Neural cell (in vitro differentiated cells): ENCODE measurements at regions not wholly inside any gene's neighbourhood (a gene's known extent, or its start where the extent isn't known, plus 50 kb on each side); places are given as distances from the start of the nearest gene placed in this dataset.

Experiments used
- H2AFZ ChIP-seq: fragments of 200-600, 300-800 bp; sonication (generic), shearing (Covaris generic); 2 replicates; pipeline ENCODE4 v1.6.0; 2014; ENCODE audit warnings: low read depth, mild to moderate bottlenecking, antibody characterized with exemption, low read length, moderate library complexity
- H3F3A ChIP-seq: fragments of 200-600 bp; shearing (Covaris generic); 2 replicates; pipeline ENCODE4 v1.6.1; 2016; ENCODE audit warnings: mild to moderate bottlenecking, moderate library complexity, mixed read lengths, antibody characterized with exemption, low read length; ENCODE audit not compliant: insufficient read depth, poor library complexity, severe bottlenecking
- H3K27ac ChIP-seq: fragments of 200-600, 300-800 bp; sonication (generic), shearing (Covaris generic); 2 replicates; pipeline ENCODE4 v1.5.1; 2014; ENCODE audit warnings: mild to moderate bottlenecking, low read length, moderate library complexity
- H3K27me3 ChIP-seq: fragments of 300-800, 200-600 bp; sonication (generic), shearing (Covaris generic); 2 replicates; pipeline ENCODE4 v1.6.0; 2014; ENCODE audit warnings: mild to moderate bottlenecking, low read depth, low read length, moderate library complexity; ENCODE audit not compliant: insufficient read depth
- H3K36me3 ChIP-seq: fragments of 300-800, 200-600 bp; sonication (generic), shearing (Covaris generic); 2 replicates; pipeline ENCODE4 v1.5.1; 2014; ENCODE audit warnings: mild to moderate bottlenecking, antibody characterized with exemption, low read length, moderate library complexity; ENCODE audit not compliant: insufficient read depth
- H3K4me2 ChIP-seq: fragments of 300-800, 200-600 bp; sonication (generic), shearing (Covaris generic); 2 replicates; pipeline ENCODE4 v1.6.0; 2014; ENCODE audit warnings: mild to moderate bottlenecking, low read length
- H3K4me3 ChIP-seq: fragments of 300-800, 200-600 bp; sonication (generic), shearing (Covaris generic); 2 replicates; pipeline ENCODE4 v1.5.1; 2014; ENCODE audit warnings: mild to moderate bottlenecking, low read length, moderate library complexity
- H3K79me2 ChIP-seq: fragments of 200-600 bp; shearing (Covaris generic); replicated peaks from 2 replicates; pipeline ENCODE4 v1.6.0; 2014; ENCODE audit warnings: mild to moderate bottlenecking, low read length, moderate library complexity; ENCODE audit not compliant: insufficient read depth
- H3K9ac ChIP-seq: fragments of 300-800, 200-600 bp; sonication (generic), shearing (Covaris generic); 2 replicates; pipeline ENCODE4 v1.6.1; 2016; ENCODE audit warnings: mild to moderate bottlenecking, low read length, mixed read lengths
- H3K9me2 ChIP-seq: fragments of 200-600 bp; shearing (Covaris generic); 2 replicates; pipeline ENCODE4 v1.6.1; 2016; ENCODE audit warnings: mild to moderate bottlenecking, low read length, mixed read lengths; ENCODE audit not compliant: insufficient read depth
- H3K9me3 ChIP-seq: fragments of 200-600, 300-800 bp; sonication (generic), shearing (Covaris generic); 2 replicates; pipeline ENCODE4 v1.6.1; 2016; ENCODE audit warnings: mild to moderate bottlenecking, mixed run types, low read length, moderate library complexity, mixed read lengths
- H4K20me1 ChIP-seq: fragments of 200-600 bp; shearing (Covaris generic); 2 replicates; pipeline ENCODE4 v1.6.1; 2016; ENCODE audit warnings: mild to moderate bottlenecking, mixed run types; ENCODE audit not compliant: insufficient read depth
- EP300 ChIP-seq: fragments of 450-650 bp; conservative IDR thresholded peaks from 2 replicates; pipeline ENCODE4 v1.6.1; 2014; ENCODE audit warnings: antibody characterized with exemption, mild to moderate bottlenecking, moderate library complexity; ENCODE audit not compliant: poor library complexity, severe bottlenecking
- EZH2 ChIP-seq: fragments of 200-600, 300-800 bp; shearing (Covaris generic), sonication (generic); IDR thresholded peaks from 2 replicates; pipeline ENCODE4 v1.6.1; 2014; ENCODE audit warnings: antibody characterized with exemption, low read length, borderline replicate concordance, mild to moderate bottlenecking; ENCODE audit not compliant: insufficient read depth, poor library complexity, severe bottlenecking
- MXI1 ChIP-seq: fragments of 450-650 bp; conservative IDR thresholded peaks from 2 replicates; pipeline ENCODE4 v1.6.1; 2014; ENCODE audit warnings: antibody characterized with exemption, mild to moderate bottlenecking; ENCODE audit not compliant: poor library complexity, severe bottlenecking
- POLR2AphosphoS5 ChIP-seq: IDR thresholded peaks from 2 replicates; pipeline ENCODE4 v1.6.1; 2012
- RAD21 ChIP-seq: fragments of 450-650 bp; conservative IDR thresholded peaks from 2 replicates; pipeline ENCODE4 v1.6.1; 2014; ENCODE audit warnings: antibody characterized with exemption, mild to moderate bottlenecking, moderate library complexity
- SMC3 ChIP-seq: fragments of 450-650 bp; conservative IDR thresholded peaks from 2 replicates; pipeline ENCODE4 v1.6.1; 2014; ENCODE audit warnings: antibody characterized with exemption, mild to moderate bottlenecking, moderate library complexity; ENCODE audit not compliant: poor library complexity
- TAF1 ChIP-seq: IDR thresholded peaks from 2 replicates; pipeline ENCODE4 v1.6.1; 2012; ENCODE audit warnings: low read depth
- TF ChIP-seq, protein P1 (sequence below): IDR thresholded peaks from 2 replicates; pipeline ENCODE4 v1.6.1; 2012; ENCODE audit warnings: borderline replicate concordance
- TF ChIP-seq, protein P2 (sequence below): fragments of 450-650 bp; IDR thresholded peaks from 2 replicates; pipeline ENCODE4 v1.5.1; 2014; ENCODE audit warnings: antibody characterized with exemption, mild to moderate bottlenecking, moderate library complexity; ENCODE audit not compliant: poor library complexity, severe bottlenecking

DNA sequence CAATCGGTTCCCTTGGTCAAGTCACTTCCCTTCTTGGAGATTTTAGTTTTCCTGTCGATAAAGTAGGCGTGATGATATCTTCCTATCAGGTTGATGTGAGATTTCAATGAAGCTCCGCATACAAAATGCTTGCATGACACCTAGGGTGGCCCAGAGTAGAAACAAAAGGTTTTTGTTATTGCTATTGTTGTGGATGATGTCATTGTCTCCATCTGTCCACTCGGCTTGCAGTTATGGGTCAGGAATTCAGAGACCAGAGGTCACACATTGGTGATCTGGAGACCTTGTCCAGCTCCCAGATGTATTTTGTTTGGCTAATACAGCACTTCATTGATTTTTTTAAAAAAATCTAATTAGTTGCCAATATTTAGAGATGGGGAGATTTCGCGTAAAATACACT lies 382.1 kb downstream of the MN1 start:
- Histone ChIP-seq H3K4me3 (no peak overlapping the region), H4K20me1 (no peaks in the 10 kb centered on the region), H3K9me3 (no peaks in the 10 kb centered on the region), H3K9ac (no peak overlapping the region), H3F3A (no peaks in the 10 kb centered on the region), H3K36me3 (no peaks in the 10 kb centered on the region), H3K27me3 (no peaks in the 10 kb centered on the region), H3K27ac (no peak overlapping the region), H2AFZ (no peak overlapping the region), H3K4me2 (no peak overlapping the region), H3K79me2 (no peaks in the 10 kb centered on the region), H3K9me2 (no peaks in the 10 kb centered on the region)
- TF ChIP-seq, protein P1, sequence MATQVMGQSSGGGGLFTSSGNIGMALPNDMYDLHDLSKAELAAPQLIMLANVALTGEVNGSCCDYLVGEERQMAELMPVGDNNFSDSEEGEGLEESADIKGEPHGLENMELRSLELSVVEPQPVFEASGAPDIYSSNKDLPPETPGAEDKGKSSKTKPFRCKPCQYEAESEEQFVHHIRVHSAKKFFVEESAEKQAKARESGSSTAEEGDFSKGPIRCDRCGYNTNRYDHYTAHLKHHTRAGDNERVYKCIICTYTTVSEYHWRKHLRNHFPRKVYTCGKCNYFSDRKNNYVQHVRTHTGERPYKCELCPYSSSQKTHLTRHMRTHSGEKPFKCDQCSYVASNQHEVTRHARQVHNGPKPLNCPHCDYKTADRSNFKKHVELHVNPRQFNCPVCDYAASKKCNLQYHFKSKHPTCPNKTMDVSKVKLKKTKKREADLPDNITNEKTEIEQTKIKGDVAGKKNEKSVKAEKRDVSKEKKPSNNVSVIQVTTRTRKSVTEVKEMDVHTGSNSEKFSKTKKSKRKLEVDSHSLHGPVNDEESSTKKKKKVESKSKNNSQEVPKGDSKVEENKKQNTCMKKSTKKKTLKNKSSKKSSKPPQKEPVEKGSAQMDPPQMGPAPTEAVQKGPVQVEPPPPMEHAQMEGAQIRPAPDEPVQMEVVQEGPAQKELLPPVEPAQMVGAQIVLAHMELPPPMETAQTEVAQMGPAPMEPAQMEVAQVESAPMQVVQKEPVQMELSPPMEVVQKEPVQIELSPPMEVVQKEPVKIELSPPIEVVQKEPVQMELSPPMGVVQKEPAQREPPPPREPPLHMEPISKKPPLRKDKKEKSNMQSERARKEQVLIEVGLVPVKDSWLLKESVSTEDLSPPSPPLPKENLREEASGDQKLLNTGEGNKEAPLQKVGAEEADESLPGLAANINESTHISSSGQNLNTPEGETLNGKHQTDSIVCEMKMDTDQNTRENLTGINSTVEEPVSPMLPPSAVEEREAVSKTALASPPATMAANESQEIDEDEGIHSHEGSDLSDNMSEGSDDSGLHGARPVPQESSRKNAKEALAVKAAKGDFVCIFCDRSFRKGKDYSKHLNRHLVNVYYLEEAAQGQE, result no peak
- no peak for TF ChIP-seq EZH2
- TF ChIP-seq, protein P2, sequence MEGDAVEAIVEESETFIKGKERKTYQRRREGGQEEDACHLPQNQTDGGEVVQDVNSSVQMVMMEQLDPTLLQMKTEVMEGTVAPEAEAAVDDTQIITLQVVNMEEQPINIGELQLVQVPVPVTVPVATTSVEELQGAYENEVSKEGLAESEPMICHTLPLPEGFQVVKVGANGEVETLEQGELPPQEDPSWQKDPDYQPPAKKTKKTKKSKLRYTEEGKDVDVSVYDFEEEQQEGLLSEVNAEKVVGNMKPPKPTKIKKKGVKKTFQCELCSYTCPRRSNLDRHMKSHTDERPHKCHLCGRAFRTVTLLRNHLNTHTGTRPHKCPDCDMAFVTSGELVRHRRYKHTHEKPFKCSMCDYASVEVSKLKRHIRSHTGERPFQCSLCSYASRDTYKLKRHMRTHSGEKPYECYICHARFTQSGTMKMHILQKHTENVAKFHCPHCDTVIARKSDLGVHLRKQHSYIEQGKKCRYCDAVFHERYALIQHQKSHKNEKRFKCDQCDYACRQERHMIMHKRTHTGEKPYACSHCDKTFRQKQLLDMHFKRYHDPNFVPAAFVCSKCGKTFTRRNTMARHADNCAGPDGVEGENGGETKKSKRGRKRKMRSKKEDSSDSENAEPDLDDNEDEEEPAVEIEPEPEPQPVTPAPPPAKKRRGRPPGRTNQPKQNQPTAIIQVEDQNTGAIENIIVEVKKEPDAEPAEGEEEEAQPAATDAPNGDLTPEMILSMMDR, result no peak
- no peak for TF ChIP-seq RAD21
- TF ChIP-seq MXI1, result no peak
- no peak for TF ChIP-seq EP300
- no peak for TF ChIP-seq TAF1
- no peak for TF ChIP-seq SMC3
- TF ChIP-seq POLR2AphosphoS5, result no peak

DNA sequence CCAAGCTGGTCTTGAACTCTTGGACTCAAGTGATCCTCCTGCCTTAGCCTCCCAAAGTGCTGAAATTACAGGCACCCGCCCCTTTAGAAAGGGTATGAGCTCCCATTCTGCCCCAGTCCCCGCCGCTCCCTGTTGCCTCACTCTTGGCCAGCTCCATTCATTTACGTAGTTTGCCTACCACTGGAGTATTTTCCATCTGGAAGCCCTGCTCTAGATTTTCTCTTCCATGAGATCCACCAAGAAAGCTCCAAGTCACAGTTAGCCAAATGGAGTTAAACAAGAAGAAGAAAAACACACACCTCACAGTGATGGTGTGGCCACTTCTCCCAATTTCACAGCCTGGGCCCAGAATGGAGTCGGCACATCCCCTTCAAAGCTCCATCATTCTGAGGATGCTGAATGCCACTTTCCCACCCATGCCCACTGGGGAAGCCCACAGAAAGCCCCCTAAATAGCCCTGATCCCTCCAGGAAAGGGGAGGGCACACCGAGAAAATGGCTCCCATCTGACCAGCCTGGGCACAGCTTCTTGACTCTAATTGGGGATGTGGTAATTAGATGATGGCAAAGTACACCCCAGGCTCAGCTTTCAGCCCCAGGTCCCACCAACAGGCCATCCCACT lies 381.2 kb downstream of the MN1 start:
- no peaks in the 10 kb centered on the region for H3K36me3 ChIP-seq
- no peak overlapping the region for H3K9ac ChIP-seq
- H2AFZ ChIP-seq, result no peak overlapping the region
- H3K9me3 ChIP-seq, result no peaks in the 10 kb centered on the region
- H3K27me3 ChIP-seq, result no peaks in the 10 kb centered on the region
- H3K27ac ChIP-seq, result no peak overlapping the region
- H3K79me2 ChIP-seq, result no peaks in the 10 kb centered on the region
- H4K20me1 ChIP-seq, result no peaks in the 10 kb centered on the region
- no peaks in the 10 kb centered on the region for H3K9me2 ChIP-seq
- no peak overlapping the region for H3K4me2 ChIP-seq
- H3K4me3 ChIP-seq, result no peak overlapping the region
- TF ChIP-seq MXI1 (no peak), TAF1 (no peak), EP300 (no peak), SMC3 (no peak), EZH2 (no peak), POLR2AphosphoS5 (no peak), RAD21 (no peak)
- TF ChIP-seq, protein P1, result no peak
- TF ChIP-seq, protein P2, result no peak
- no peaks in the 10 kb centered on the region for H3F3A ChIP-seq
